BE2C (cell line): ENCODE measurements at regions not wholly inside any gene's neighbourhood (a gene's known extent, or its start where the extent isn't known, plus 50 kb on each side); places are given as distances from the start of the nearest gene placed in this dataset.

ENCODE experiments used
- DNase-seq: peaks from one replicate; pipeline ENCODE4 v3.0.0-alpha.2; 2020
- H3K27me3 ChIP-seq: fragments of 250-450 bp; sonication (Bioruptor Pico); 2 replicates; pipeline ENCODE4 v1.5.1; 2020; ENCODE audit warnings: mild to moderate bottlenecking
- H3K36me3 ChIP-seq: fragments of 250-450 bp; sonication (Bioruptor Pico); 2 replicates; pipeline ENCODE4 v1.5.1; 2020; ENCODE audit warnings: mild to moderate bottlenecking
- H3K4me1 ChIP-seq: fragments of 250-450 bp; sonication (Bioruptor Pico); 2 replicates; pipeline ENCODE4 v1.5.1; 2020
- H3K4me3 ChIP-seq: 2 replicates; pipeline ENCODE4 v1.5.1; 2011; ENCODE audit warnings: low read depth, low read length
- H3K9me3 ChIP-seq: fragments of 250-450 bp; sonication (Bioruptor Pico); 2 replicates; pipeline ENCODE4 v1.5.1; 2020
- CTCF ChIP-seq: IDR thresholded peaks from 2 replicates; pipeline ENCODE4 v1.5.1; 2012; ENCODE audit warnings: mild to moderate bottlenecking, low read depth, low read length

- no peak for DNase-seq
- H3K27me3 ChIP-seq, result no peaks in the 10 kb centered on the region
- no peak for TF ChIP-seq CTCF
- H3K9me3 ChIP-seq, result no peaks in the 10 kb centered on the region
- H3K4me1 ChIP-seq, result no peaks in the 10 kb centered on the region
- H3K4me3 ChIP-seq, result no peak overlapping the region
- no peaks in the 10 kb centered on the region for H3K36me3 ChIP-seq
Measured at GRCh38 chr18:35861367-35862118, 110.9 kb upstream of the RMP24 start.

GRCh38 chr18:35862119-35862640 is 110.3 kb upstream of the RMP24 start:
- no peak for TF ChIP-seq CTCF
- H3K36me3 ChIP-seq, result no peaks in the 10 kb centered on the region
- no peak overlapping the region for H3K4me3 ChIP-seq
- no peak for DNase-seq
- H3K9me3 ChIP-seq, result no peaks in the 10 kb centered on the region
- no peaks in the 10 kb centered on the region for H3K27me3 ChIP-seq
- no peaks in the 10 kb centered on the region for H3K4me1 ChIP-seq

GRCh38 chr18:35864916-35865315 is 107.6 kb upstream of the RMP24 start:
- no peaks in the 10 kb centered on the region for H3K9me3 ChIP-seq

DNA sequence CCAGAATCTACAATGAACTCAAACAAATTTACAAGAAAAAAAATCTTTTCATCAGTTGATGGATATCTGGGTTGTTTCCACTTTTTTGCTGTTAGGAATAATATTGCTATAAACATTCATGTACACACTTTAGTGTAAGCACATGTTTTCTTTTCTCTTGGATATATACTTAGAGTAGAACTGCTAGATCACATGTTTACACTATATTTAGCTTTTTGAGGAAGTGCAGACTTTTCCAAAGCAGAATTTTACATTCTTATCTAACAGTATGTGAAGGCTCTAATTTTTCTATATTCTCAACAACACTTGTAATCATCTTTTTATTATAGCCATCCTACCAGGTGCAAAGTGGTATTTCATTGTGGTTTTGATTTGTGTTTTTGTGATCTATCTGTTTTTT is 103.6 kb upstream of the RMP24 start:
- Histone ChIP-seq H3K27me3 (no peaks in the 10 kb centered on the region), H3K4me3 (no peak overlapping the region), H3K9me3 (no peaks in the 10 kb centered on the region), H3K36me3 (no peaks in the 10 kb centered on the region), H3K4me1 (no peaks in the 10 kb centered on the region)
- TF ChIP-seq CTCF, result no peak
- no peak for DNase-seq

More at GRCh38 chr18:35864916-35865315, 107.6 kb upstream of the RMP24 start:
- Histone ChIP-seq H3K4me3 (no peak overlapping the region), H3K36me3 (no peaks in the 10 kb centered on the region), H3K4me1 (no peaks in the 10 kb centered on the region), H3K27me3 (no peaks in the 10 kb centered on the region)
- no peak for TF ChIP-seq CTCF
- no peak for DNase-seq

GRCh38 chr18:35871337-35871736 is 101.1 kb upstream of the RMP24 start:
- H3K9me3 ChIP-seq, result no peaks in the 10 kb centered on the region
- no peaks in the 10 kb centered on the region for H3K4me1 ChIP-seq
- H3K4me3 ChIP-seq, result no peak overlapping the region
- H3K36me3 ChIP-seq, result no peaks in the 10 kb centered on the region
- no peak for TF ChIP-seq CTCF
- H3K27me3 ChIP-seq, result no peaks in the 10 kb centered on the region
- DNase-seq, result no peak

GRCh38 chr18:35875566-35875965 is 96.9 kb upstream of the RMP24 start:
- DNase-seq, result no peak
- Histone ChIP-seq H3K27me3 (no peaks in the 10 kb centered on the region), H3K36me3 (no peaks in the 10 kb centered on the region), H3K4me1 (no peaks in the 10 kb centered on the region), H3K4me3 (no peak overlapping the region), H3K9me3 (no peaks in the 10 kb centered on the region)
- TF ChIP-seq CTCF, result no peak
